K562 (cell line): ENCODE measurements at regions not wholly inside any gene's neighbourhood (a gene's known extent, or its start where the extent isn't known, plus 50 kb on each side); places are given as distances from the start of the nearest gene placed in this dataset.

Experiments
- ATAC-seq: fragments of 200-7000 bp; cut with Tn5 transposase; 3 replicates; pipeline ENCODE4 v1.9.1; 2020; ENCODE audit warnings: moderate library complexity
- BruUV-seq: library from RNA; stranded (reverse); fragments of 400-500 nt; replicated peaks from 2 replicates; lab custom pipeline; 2021; lab: Mats Ljungman, UMichigan
- CTCF ChIA-PET: fragments of 300-600 bp; formaldehyde crosslinking; extraction: SDS; loops from one replicate; lab custom pipeline; 2021; ENCODE audit warnings: low intra/inter-chr PET ratio; lab: Yijun Ruan, JAX
- POLR2A ChIA-PET: fragments of 300-600, 350-650 bp; sonication (Branson Sonifier 250); formaldehyde crosslinking; extraction: SDS; loops from one replicate; lab custom pipeline; 2021; ENCODE audit warnings: antibody characterized with exemption, inconsistent platforms; lab: Yijun Ruan, JAX
- DNase-seq, 4 experiments: peaks; one replicate each; pipeline versions ENCODE4 v3.0.0 to v3.0.0-alpha.2; 2011 to 2018; ENCODE audit warnings: low spot score in 3 of 4, mixed read lengths in 3 of 4; ENCODE audit errors: extremely low read depth in 1 of 4
- FAIRE-seq: peaks from 2 replicates; lab custom pipeline; 2011; peaks lifted over from hg19 to GRCh38; lab: Jason Lieb, UNC
- H2AFZ ChIP-seq: 2 replicates; pipeline ENCODE4 v1.6.0; 2011; ENCODE audit warnings: low read depth, low read length, control low read depth, inconsistent platforms
- H3K27ac ChIP-seq: fragments of 200-600 bp; 3 replicates; pipeline ENCODE4 v1.8.0; 2011; ENCODE audit warnings: low read depth, mild to moderate bottlenecking, control low read depth, inconsistent platforms, low read length, moderate library complexity, mixed read lengths; ENCODE audit errors: extremely low read depth
- H3K27me3 ChIP-seq, 2 experiments: fragments of 300-600 bp in 1 of 2; 2 replicates in 1 of 2; 3 replicates in 1 of 2; pipeline versions ENCODE4 v1.6.0 to v1.8.0; 2011; ENCODE audit warnings: inconsistent platforms in 2 of 2, low read length in 2 of 2, mild to moderate bottlenecking in 1 of 2, mixed read lengths in 1 of 2, moderate library complexity in 1 of 2; ENCODE audit not compliant: control insufficient read depth in 2 of 2, insufficient read depth in 2 of 2
- H3K36me3 ChIP-seq: fragments of 300-600 bp; 3 replicates; pipeline ENCODE4 v1.8.0; 2011; ENCODE audit warnings: mild to moderate bottlenecking, low read length, inconsistent platforms; ENCODE audit not compliant: control insufficient read depth, insufficient read depth
- H3K4me1 ChIP-seq, 2 experiments: fragments of 200-600 bp in 1 of 2; replicated peaks in 1 of 2; 2 replicates in 1 of 2; 3 replicates in 1 of 2; pipeline versions ENCODE4 v1.5.1 to v1.8.0; 2011; ENCODE audit warnings: inconsistent platforms in 2 of 2, low read length in 2 of 2, mild to moderate bottlenecking in 1 of 2, mixed read lengths in 1 of 2, moderate library complexity in 1 of 2; ENCODE audit not compliant: control insufficient read depth in 2 of 2, insufficient read depth in 2 of 2
- H3K4me2 ChIP-seq: 2 replicates; pipeline ENCODE4 v1.6.1; 2011; ENCODE audit warnings: low read length, control low read depth, inconsistent platforms, mixed read lengths; ENCODE audit not compliant: insufficient read depth
- H3K4me3 ChIP-seq: fragments of 200-600 bp; sonication (generic), shearing (Covaris generic); 2 replicates; pipeline ENCODE4 v1.5.1; 2016; ENCODE audit warnings: control low read depth, inconsistent platforms
- H3K79me2 ChIP-seq: fragments of 200-600 bp; 3 replicates; pipeline ENCODE4 v1.8.0; 2011; ENCODE audit warnings: low read length, inconsistent platforms; ENCODE audit not compliant: control insufficient read depth, insufficient read depth
- H3K9ac ChIP-seq, 2 experiments: 2 replicates each; pipeline versions ENCODE4 v1.6.0 to v1.6.1; 2011; ENCODE audit warnings: low read depth in 2 of 2, low read length in 2 of 2, control low read depth in 1 of 2, inconsistent platforms in 1 of 2, mild to moderate bottlenecking in 1 of 2, mixed read lengths in 1 of 2; ENCODE audit not compliant: insufficient read depth in 1 of 2
- H3K9me1 ChIP-seq: one replicate; pipeline ENCODE4 v1.6.0; 2011; ENCODE audit warnings: inconsistent platforms, mild to moderate bottlenecking, low read length, moderate library complexity; ENCODE audit not compliant: control insufficient read depth, insufficient read depth
- H3K9me3 ChIP-seq: replicated peaks from 2 replicates; pipeline ENCODE4 v1.5.1; 2011; ENCODE audit warnings: low read depth, low read length, inconsistent platforms; ENCODE audit not compliant: control insufficient read depth, insufficient read depth
- H4K20me1 ChIP-seq: replicated peaks from 2 replicates; pipeline ENCODE4 v1.6.1; 2011; ENCODE audit warnings: low read length, inconsistent platforms, mixed read lengths; ENCODE audit not compliant: control insufficient read depth, insufficient read depth
- SPI1 ChIP-seq: IDR thresholded peaks from 2 replicates; pipeline ENCODE4 v1.6.1; 2011; ENCODE audit warnings: low read depth, low read length, control low read depth, borderline replicate concordance
- ZBTB40 ChIP-seq, 2 experiments: fragments of 450-650 bp in 1 of 2; sonication (generic) in 1 of 2; formaldehyde crosslinking in 1 of 2; IDR thresholded peaks; 2 replicates each; pipeline versions ENCODE4 v1.7.1 to v1.9.0; 2016 to 2022; ENCODE audit warnings: inconsistent platforms in 1 of 2, mild to moderate bottlenecking in 1 of 2, missing genetic modification reagents in 1 of 2
- WGBS: fragments of 100-300 bp; shearing (Covaris generic); methylation state at CpG from one replicate; pipeline ENCODE4 v1.1.6; 2016; ENCODE audit warnings: low coverage, mixed read lengths; ENCODE audit not compliant: insufficient coverage; ENCODE audit errors: missing lambda C conversion rate; 5-methylcytosine and 5-hydroxymethylcytosine counted together
- in situ Hi-C: fragments of 300-500 bp; cut with MboI; formaldehyde crosslinking; loops from 4 replicates; pipeline ENCODE4 v1.15.0; 2018; ENCODE audit warnings: inconsistent platforms, mixed read lengths
- intact Hi-C: fragments of 100-400 bp; cut with micrococcal nuclease; formaldehyde crosslinking; loops from 2 replicates; pipeline ENCODE4 v1.14.2; 2022

- no peaks in the 10 kb centered on the region for H3K9me1 ChIP-seq
- intact Hi-C loops: no loop called here
- H3K27ac ChIP-seq: no peak overlapping the region
- H3K79me2 ChIP-seq: no peaks in the 10 kb centered on the region
- 32% methylated on average over 4 of the region's 4 CpGs for WGBS
- FAIRE-seq: no peak
- H3K36me3 ChIP-seq: no peaks in the 10 kb centered on the region
- no peak overlapping the region for H3K4me2 ChIP-seq
- no peaks in the 10 kb centered on the region for H4K20me1 ChIP-seq
- H3K4me1 ChIP-seq: no peaks in the 10 kb centered on the region; a peak in 1 of 5 replicates
- POLR2A ChIA-PET: no interaction called here
- CTCF ChIA-PET: no interaction called here
- no peaks in the 10 kb centered on the region for H3K27me3 ChIP-seq
- TF ChIP-seq ZBTB40 (IDR thresholded peaks at IDR 0.05): peak; percentile 59; the same call in 1 of the 2 replicates
- no peak for TF ChIP-seq ZBTB40 (CRISPR knock-in tag; IDR thresholded peaks at IDR 0.05)
- TF ChIP-seq SPI1: no peak
- no peak overlapping the region for H3K9ac ChIP-seq
- ATAC-seq: no peak
- DNase-seq: no peak
- no peak overlapping the region for H2AFZ ChIP-seq
- in situ Hi-C loops: loop anchor here (5.0 kb wide), 1 partner anchor 1611 kb away; no protein-coding TSS in a partner anchor
- no peak overlapping the region for H3K4me3 ChIP-seq
- no TSS peak for BruUV-seq
- no peaks in the 10 kb centered on the region for H3K9me3 ChIP-seq
These were observed 210.5 kb downstream of the ANAPC1 start for GRCh38 chr2:111673526-111673925.
